ENCODE measurements at regions not wholly inside any gene's neighbourhood (a gene's known extent, or its start where the extent isn't known, plus 50 kb on each side); places are given as distances from the start of the nearest gene placed in this dataset.

DNA sequence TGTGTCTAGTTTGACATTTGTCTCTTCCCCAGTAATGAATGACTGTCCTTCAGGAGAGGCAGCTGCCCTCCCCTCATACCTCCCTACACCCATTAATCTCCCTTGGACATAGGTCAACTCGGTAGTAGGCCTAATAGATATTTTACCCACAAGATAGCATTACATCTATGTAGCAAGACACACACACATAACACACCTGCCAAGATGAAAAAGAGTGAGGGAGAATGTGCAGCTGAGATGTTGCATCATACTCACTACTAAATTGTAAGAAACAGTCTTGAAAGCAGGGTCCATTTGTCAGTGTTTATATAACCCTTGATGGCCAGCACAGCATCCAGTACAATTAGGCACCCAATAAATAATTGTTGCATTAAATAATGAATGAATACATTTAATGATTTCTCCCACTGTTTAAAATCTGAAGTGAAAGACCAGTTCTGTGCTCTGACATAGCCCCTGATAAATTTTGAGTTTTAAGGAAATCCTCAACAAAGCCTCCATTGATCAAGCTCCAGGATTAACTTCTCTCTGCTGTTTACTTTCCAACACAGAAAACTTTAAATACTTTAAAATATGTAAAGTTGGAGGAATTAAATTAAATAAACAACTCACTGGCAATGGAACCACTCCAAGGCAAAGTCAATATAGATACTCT lies 440.8 kb upstream of the RASGEF1B start:
- Mint-ChIP-seq H3K27ac (no peak overlapping the region), H3K4me1 (no peaks in the 10 kb centered on the region)

DNA sequence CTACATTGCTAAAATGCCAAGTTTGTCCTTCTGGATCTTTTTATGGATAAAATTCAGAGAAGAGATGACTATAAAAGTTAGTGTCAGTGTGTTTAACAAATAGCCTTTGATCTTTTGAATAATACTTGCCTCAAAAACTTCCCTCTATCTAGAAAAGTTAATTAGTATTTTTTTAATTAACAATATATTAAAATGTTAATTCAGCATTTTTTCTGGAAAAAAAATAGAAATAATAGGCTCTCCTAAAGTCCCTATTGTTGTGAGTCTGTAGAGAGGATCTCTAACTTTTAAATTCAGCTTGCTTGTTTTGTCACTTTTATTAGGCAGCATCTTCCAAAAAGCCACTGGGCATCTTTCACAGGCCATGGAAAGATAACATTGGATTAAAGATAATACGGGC lies 435.2 kb upstream of the RASGEF1B start:
- H3K27ac Mint-ChIP-seq: no peak overlapping the region
- no peaks in the 10 kb centered on the region for H3K9me3 Mint-ChIP-seq
- no peak for DNase-seq (ENCODE audit: low spot score in 2 of 2, unreplicated experiment in 2 of 2)
- no peaks in the 10 kb centered on the region for H3K27me3 Mint-ChIP-seq (ENCODE audit: low read depth)
- no peaks in the 10 kb centered on the region for H3K36me3 Mint-ChIP-seq
- H3K4me1 Mint-ChIP-seq: peaks cover 4% of the 10 kb centered on the region
- no peak for TF ChIP-seq CTCF (IDR thresholded peaks at IDR 0.05; ENCODE audit: unreplicated experiment)
- no peak overlapping the region for H3K4me3 Mint-ChIP-seq

More for the DNA sequence above, 440.8 kb upstream of the RASGEF1B start:
- Mint-ChIP-seq H3K27me3 (ENCODE audit: low read depth) (peaks cover 1% of the 10 kb centered on the region), H3K9me3 (no peaks in the 10 kb centered on the region), H3K36me3 (no peaks in the 10 kb centered on the region), H3K4me3 (no peak overlapping the region)
- no peak for DNase-seq (ENCODE audit: low spot score in 2 of 2, unreplicated experiment in 2 of 2)
- TF ChIP-seq CTCF (IDR thresholded peaks at IDR 0.05; ENCODE audit: unreplicated experiment): no peak

- no peak for TF ChIP-seq CTCF (IDR thresholded peaks at IDR 0.05; ENCODE audit: unreplicated experiment)
- H3K4me3 Mint-ChIP-seq: no peak overlapping the region
- H3K9me3 Mint-ChIP-seq: no peaks in the 10 kb centered on the region
- no peak for DNase-seq (ENCODE audit: low spot score in 2 of 2, unreplicated experiment in 2 of 2)
- H3K36me3 Mint-ChIP-seq: no peaks in the 10 kb centered on the region
- no peaks in the 10 kb centered on the region for H3K27me3 Mint-ChIP-seq (ENCODE audit: low read depth)
- H3K4me1 Mint-ChIP-seq: peaks cover 4% of the 10 kb centered on the region
- H3K27ac Mint-ChIP-seq: no peak overlapping the region
Observed at GRCh38 chr4:81905971-81906370, 434.3 kb upstream of the RASGEF1B start.

- H3K36me3 Mint-ChIP-seq: no peaks in the 10 kb centered on the region
- no peak for TF ChIP-seq CTCF (IDR thresholded peaks at IDR 0.05; ENCODE audit: unreplicated experiment)
- H3K9me3 Mint-ChIP-seq: no peaks in the 10 kb centered on the region
- no peaks in the 10 kb centered on the region for H3K27me3 Mint-ChIP-seq (ENCODE audit: low read depth)
- H3K4me1 Mint-ChIP-seq: peaks cover 4% of the 10 kb centered on the region
- H3K4me3 Mint-ChIP-seq: no peak overlapping the region
- H3K27ac Mint-ChIP-seq: no peak overlapping the region
- no peak for DNase-seq (ENCODE audit: low spot score in 2 of 2, unreplicated experiment in 2 of 2)
Observed at GRCh38 chr4:81904121-81904520, 432.4 kb upstream of the RASGEF1B start.

DNA sequence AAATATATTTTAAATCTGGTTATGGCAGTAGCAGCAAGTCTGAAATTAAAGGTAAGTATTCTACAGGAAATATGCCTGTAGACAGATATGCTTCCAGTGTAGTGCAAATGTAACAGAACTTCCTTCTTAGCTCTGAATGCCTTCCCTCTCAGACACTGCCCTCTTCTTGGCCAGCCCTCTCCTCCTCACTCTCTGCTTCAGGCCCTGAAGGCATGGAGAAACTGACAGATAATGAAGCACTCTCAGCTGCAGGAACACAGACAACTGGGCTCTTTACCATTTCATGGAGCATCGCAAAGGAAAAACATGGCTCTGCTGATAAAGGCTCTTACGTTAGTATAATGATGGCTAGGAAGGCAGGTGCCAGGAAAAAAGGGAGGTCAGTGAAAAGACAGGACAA lies 431.5 kb upstream of the RASGEF1B start:
- DNase-seq (ENCODE audit: low spot score in 2 of 2, unreplicated experiment in 2 of 2): no peak
- no peaks in the 10 kb centered on the region for H3K9me3 Mint-ChIP-seq
- TF ChIP-seq CTCF (IDR thresholded peaks at IDR 0.05; ENCODE audit: unreplicated experiment): no peak
- H3K36me3 Mint-ChIP-seq: no peaks in the 10 kb centered on the region
- H3K27ac Mint-ChIP-seq: no peak overlapping the region
- no peaks in the 10 kb centered on the region for H3K27me3 Mint-ChIP-seq (ENCODE audit: low read depth)
- H3K4me3 Mint-ChIP-seq: no peak overlapping the region
- H3K4me1 Mint-ChIP-seq: peaks cover 4% of the 10 kb centered on the region
